ENCODE measurements at regions not wholly inside any gene's neighbourhood (a gene's known extent, or its start where the extent isn't known, plus 50 kb on each side); places are given as distances from the start of the nearest gene placed in this dataset.

- Histone ChIP-seq H3K27me3 (ENCODE audit: insufficient read depth, poor library complexity, severe bottlenecking) (no peaks in the 10 kb centered on the region), H3K4me3 (replicated peaks; ENCODE audit: insufficient read depth, low read length) (no peak overlapping the region), H3K27ac (replicated peaks) (no peak overlapping the region)
- TF ChIP-seq SPI1 (IDR thresholded peaks at IDR 0.05; ENCODE audit: borderline replicate concordance, low read depth) (no peak), POLR2AphosphoS5 (IDR thresholded peaks at IDR 0.05; ENCODE audit: low read depth) (no peak), GABPA (IDR thresholded peaks at IDR 0.05; ENCODE audit: low read depth) (no peak), REST (IDR thresholded peaks at IDR 0.05; ENCODE audit: insufficient replicate concordance, low read depth) (no peak)
- TF ChIP-seq, protein P1, sequence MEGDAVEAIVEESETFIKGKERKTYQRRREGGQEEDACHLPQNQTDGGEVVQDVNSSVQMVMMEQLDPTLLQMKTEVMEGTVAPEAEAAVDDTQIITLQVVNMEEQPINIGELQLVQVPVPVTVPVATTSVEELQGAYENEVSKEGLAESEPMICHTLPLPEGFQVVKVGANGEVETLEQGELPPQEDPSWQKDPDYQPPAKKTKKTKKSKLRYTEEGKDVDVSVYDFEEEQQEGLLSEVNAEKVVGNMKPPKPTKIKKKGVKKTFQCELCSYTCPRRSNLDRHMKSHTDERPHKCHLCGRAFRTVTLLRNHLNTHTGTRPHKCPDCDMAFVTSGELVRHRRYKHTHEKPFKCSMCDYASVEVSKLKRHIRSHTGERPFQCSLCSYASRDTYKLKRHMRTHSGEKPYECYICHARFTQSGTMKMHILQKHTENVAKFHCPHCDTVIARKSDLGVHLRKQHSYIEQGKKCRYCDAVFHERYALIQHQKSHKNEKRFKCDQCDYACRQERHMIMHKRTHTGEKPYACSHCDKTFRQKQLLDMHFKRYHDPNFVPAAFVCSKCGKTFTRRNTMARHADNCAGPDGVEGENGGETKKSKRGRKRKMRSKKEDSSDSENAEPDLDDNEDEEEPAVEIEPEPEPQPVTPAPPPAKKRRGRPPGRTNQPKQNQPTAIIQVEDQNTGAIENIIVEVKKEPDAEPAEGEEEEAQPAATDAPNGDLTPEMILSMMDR (IDR thresholded peaks at IDR 0.05; ENCODE audit: insufficient read depth, low read length), result no peak
- DNase-seq (ENCODE audit: low read depth in 1 of 2, low spot score in 1 of 2), result no peak
These were observed 376.0 kb downstream of the TFEC start for GRCh38 chr7:115654384-115655214.

GRCh38 chr7:115649429-115649828 is 381.1 kb downstream of the TFEC start:
- TF ChIP-seq REST (IDR thresholded peaks at IDR 0.05; ENCODE audit: insufficient replicate concordance, low read depth) (no peak), GABPA (IDR thresholded peaks at IDR 0.05; ENCODE audit: low read depth) (no peak), POLR2AphosphoS5 (IDR thresholded peaks at IDR 0.05; ENCODE audit: low read depth) (no peak), SPI1 (IDR thresholded peaks at IDR 0.05; ENCODE audit: borderline replicate concordance, low read depth) (no peak)
- TF ChIP-seq, protein P1 (IDR thresholded peaks at IDR 0.05; ENCODE audit: insufficient read depth, low read length), result no peak
- Histone ChIP-seq H3K27ac (replicated peaks) (no peak overlapping the region), H3K4me3 (replicated peaks; ENCODE audit: insufficient read depth, low read length) (no peak overlapping the region), H3K27me3 (ENCODE audit: insufficient read depth, poor library complexity, severe bottlenecking) (no peaks in the 10 kb centered on the region)
- no peak for DNase-seq (ENCODE audit: low read depth in 1 of 2, low spot score in 1 of 2)

DNA sequence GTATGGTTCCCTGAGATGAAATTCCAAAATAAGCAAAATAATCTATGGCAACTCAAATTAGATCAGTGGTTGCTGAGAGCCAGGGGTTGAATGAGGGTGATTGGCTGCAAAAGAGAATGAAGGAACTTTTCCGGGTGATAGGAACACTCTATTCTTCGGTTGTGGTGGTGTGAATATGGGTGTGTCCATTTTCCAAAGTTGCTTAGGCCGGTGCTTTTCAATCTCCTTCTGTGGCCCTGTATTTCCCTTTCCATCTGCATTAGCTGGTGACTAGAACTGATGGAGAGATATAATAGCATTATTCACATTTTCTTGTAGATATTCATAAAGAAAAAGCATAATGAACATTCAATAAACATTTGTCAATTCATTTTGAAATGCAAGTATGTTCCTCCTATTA is 382.9 kb downstream of the TFEC start:
- TF ChIP-seq SPI1 (IDR thresholded peaks at IDR 0.05; ENCODE audit: borderline replicate concordance, low read depth) (no peak), REST (IDR thresholded peaks at IDR 0.05; ENCODE audit: insufficient replicate concordance, low read depth) (no peak), POLR2AphosphoS5 (IDR thresholded peaks at IDR 0.05; ENCODE audit: low read depth) (no peak), GABPA (IDR thresholded peaks at IDR 0.05; ENCODE audit: low read depth) (no peak)
- TF ChIP-seq, protein P1 (IDR thresholded peaks at IDR 0.05; ENCODE audit: insufficient read depth, low read length), result no peak
- H3K4me3 ChIP-seq (replicated peaks; ENCODE audit: insufficient read depth, low read length), result no peak overlapping the region
- H3K27me3 ChIP-seq (ENCODE audit: insufficient read depth, poor library complexity, severe bottlenecking), result no peaks in the 10 kb centered on the region
- H3K27ac ChIP-seq (replicated peaks), result no peak overlapping the region
- DNase-seq (ENCODE audit: low read depth in 1 of 2, low spot score in 1 of 2), result no peak

Data from HL-60 (cell line).